Naive thymus-derived CD4-positive, alpha-beta T cell (primary cell): ENCODE measurements at regions not wholly inside any gene's neighbourhood (a gene's known extent, or its start where the extent isn't known, plus 50 kb on each side); places are given as distances from the start of the nearest gene placed in this dataset.
"Not testable (repeated sequence)": the region's sequence is repeated elsewhere in the genome, so short reads cannot be mapped to it uniquely, and the experiment has no call there.

ENCODE experiments used
- ATAC-seq: fragments of 150-1000 bp; cut with Tn5 transposase; 2 replicates; pipeline ENCODE4 v1.10.0; 2021; ENCODE audit warnings: mild to moderate bottlenecking, moderate library complexity
- CTCF ChIA-PET: fragments of 350-600 bp; sonication (Branson Sonifier 250); formaldehyde crosslinking; loops from one replicate; lab custom pipeline; 2021; ENCODE audit warnings: antibody characterized with exemption; lab: Charles Lee
- POLR2A ChIA-PET: fragments of 350-600 bp; sonication (Branson Sonifier 250); formaldehyde crosslinking; loops from one replicate; lab custom pipeline; 2021; ENCODE audit warnings: antibody characterized with exemption, inconsistent platforms; lab: Charles Lee
- DNase-seq, 9 donors: peaks; one replicate each; pipeline versions ENCODE4 v3.0.0 to v3.0.0-alpha.2; 2020 to 2022; ENCODE audit warnings: mixed read lengths in 1 of 9
- H3K27ac ChIP-seq: one replicate; pipeline ENCODE4 v1.7.0; 2013; ENCODE audit warnings: mild to moderate bottlenecking, low read depth, low read length, moderate library complexity
- H3K27me3 ChIP-seq, 2 donors: one replicate each; pipeline ENCODE4 v1.7.0; 2013; ENCODE audit warnings: low read length in 2 of 2, mild to moderate bottlenecking in 2 of 2, moderate library complexity in 2 of 2; ENCODE audit not compliant: control insufficient read depth in 2 of 2, insufficient read depth in 2 of 2
- H3K36me3 ChIP-seq, 3 experiments: 1 replicate in 2 of 3; 2 replicates in 1 of 3; pipeline ENCODE4 v1.7.0; 2013; ENCODE audit warnings: low read length in 3 of 3, mild to moderate bottlenecking in 3 of 3, moderate library complexity in 1 of 3; ENCODE audit not compliant: insufficient read depth in 3 of 3, control insufficient read depth in 2 of 3
- H3K4me1 ChIP-seq, 2 donors: one replicate each; pipeline ENCODE4 v1.7.0; 2013; ENCODE audit warnings: low read length in 2 of 2, mild to moderate bottlenecking in 2 of 2, moderate library complexity in 1 of 2; ENCODE audit not compliant: control insufficient read depth in 2 of 2, insufficient read depth in 2 of 2
- H3K4me3 ChIP-seq: 2 replicates; pipeline ENCODE4 v1.7.0; 2013; ENCODE audit warnings: mild to moderate bottlenecking, low read length
- H3K9me3 ChIP-seq, 3 experiments: 1 replicate in 2 of 3; 2 replicates in 1 of 3; pipeline ENCODE4 v1.7.0; 2013; ENCODE audit warnings: low read length in 3 of 3; ENCODE audit not compliant: control insufficient read depth in 2 of 3
- H3K27ac Mint-ChIP-seq, 9 donors: one replicate each; pipeline ENCODE4 v1.8.0; 2020 to 2022; ENCODE audit warnings: mixed read lengths in 9 of 9, mild to moderate bottlenecking in 8 of 9, moderate library complexity in 5 of 9, inconsistent platforms in 2 of 9
- H3K27me3 Mint-ChIP-seq, 5 donors: one replicate each; pipeline ENCODE4 v1.8.0; 2021 to 2022; ENCODE audit warnings: mixed read lengths in 5 of 5, mild to moderate bottlenecking in 1 of 5
- H3K36me3 Mint-ChIP-seq, 5 donors: one replicate each; pipeline ENCODE4 v1.8.0; 2020 to 2022; ENCODE audit warnings: mixed read lengths in 5 of 5, mild to moderate bottlenecking in 3 of 5, inconsistent platforms in 1 of 5
- H3K4me1 Mint-ChIP-seq, 7 donors: one replicate each; pipeline ENCODE4 v1.8.0; 2020 to 2022; ENCODE audit warnings: mixed read lengths in 7 of 7, mild to moderate bottlenecking in 3 of 7, inconsistent platforms in 1 of 7
- H3K4me3 Mint-ChIP-seq, 10 donors: one replicate each; pipeline ENCODE4 v1.8.0; 2020 to 2022; ENCODE audit warnings: mild to moderate bottlenecking in 10 of 10, mixed read lengths in 10 of 10, moderate library complexity in 6 of 10, inconsistent platforms in 2 of 10
- H3K9me3 Mint-ChIP-seq, 11 donors: one replicate each; pipeline ENCODE4 v1.8.0; 2020 to 2022; ENCODE audit warnings: mixed read lengths in 11 of 11, mild to moderate bottlenecking in 4 of 11, inconsistent platforms in 1 of 11, moderate library complexity in 1 of 11
- intact Hi-C, 2 donors: fragments of 100-400 bp; cut with micrococcal nuclease; formaldehyde crosslinking; loops; one replicate each; pipeline ENCODE4 v1.15.1; 2023

DNA sequence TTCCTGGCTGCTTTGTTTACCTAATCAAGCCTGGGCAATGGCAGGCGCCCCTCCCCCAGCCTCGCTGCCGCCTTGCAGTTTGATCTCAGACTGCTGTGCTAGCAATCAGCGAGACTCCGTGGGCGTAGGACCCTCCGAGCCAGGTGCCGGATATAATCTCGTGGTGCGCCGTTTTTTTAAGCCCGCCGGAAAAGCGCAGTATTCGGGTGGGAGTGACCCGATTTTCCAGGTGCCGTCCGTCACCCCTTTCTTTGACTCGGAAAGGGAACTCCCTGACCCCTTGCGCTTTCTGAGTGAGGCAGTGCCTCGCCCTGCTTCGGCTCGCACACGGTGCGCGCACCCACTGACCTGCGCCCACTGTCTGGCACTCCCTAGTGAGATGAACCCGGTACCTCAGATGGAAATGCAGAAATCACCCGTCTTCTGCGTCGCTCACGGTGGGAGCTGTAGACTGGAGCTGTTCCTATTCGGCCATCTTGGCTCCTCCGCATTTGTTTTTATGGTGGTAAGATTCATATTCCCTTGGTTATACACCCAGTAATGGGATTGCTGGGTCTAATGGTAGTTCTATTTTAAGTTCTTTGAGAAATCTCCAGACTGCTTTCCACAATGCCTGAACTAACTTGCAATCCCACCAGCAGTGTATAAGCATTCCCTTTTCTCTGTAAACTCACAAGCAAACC, 652.1 kb upstream of the LRFN5 start:
- H3K27me3 Mint-ChIP-seq, intact Hi-C loops: not testable (repeated sequence)

GRCh38 chr14:40944521-40944920, 662.2 kb upstream of the LRFN5 start:
- intact Hi-C loops, result no loop called here
- Mint-ChIP-seq H3K27me3 (no peaks in the 10 kb centered on the region), H3K4me3 (no peak overlapping the region), H3K4me1 (no peaks in the 10 kb centered on the region), H3K27ac (no peak overlapping the region), H3K36me3 (no peaks in the 10 kb centered on the region), H3K9me3 (peaks cover 0 to 11% (median 2%) of the 10 kb centered on the region in 11 donors)
- no peak overlapping the region for H3K4me3 ChIP-seq
- H3K9me3 ChIP-seq, result no peaks in the 10 kb centered on the region
- ChIA-PET CTCF (no interaction called here), POLR2A (no interaction called here)
- no peaks in the 10 kb centered on the region for H3K36me3 ChIP-seq
- H3K27me3 ChIP-seq, result no peaks in the 10 kb centered on the region
- ATAC-seq, result no peak
- no peak overlapping the region for H3K27ac ChIP-seq
- no peaks in the 10 kb centered on the region for H3K4me1 ChIP-seq
- DNase-seq, result no peak

More for the DNA sequence above, 652.1 kb upstream of the LRFN5 start:
- H3K27me3 ChIP-seq, H3K9me3 ChIP-seq, DNase-seq, H3K36me3 ChIP-seq, POLR2A ChIA-PET, ATAC-seq, H3K4me1 Mint-ChIP-seq, H3K4me1 ChIP-seq, H3K36me3 Mint-ChIP-seq, H3K27ac Mint-ChIP-seq, H3K4me3 ChIP-seq, CTCF ChIA-PET, H3K27ac ChIP-seq: not testable (repeated sequence)
- peaks cover 0 to 27% (median 8%) of the 10 kb centered on the region in 11 donors for H3K9me3 Mint-ChIP-seq
- peak overlapping the region in 2 of 10 donors; percentile 29 to 59 for H3K4me3 Mint-ChIP-seq

DNA sequence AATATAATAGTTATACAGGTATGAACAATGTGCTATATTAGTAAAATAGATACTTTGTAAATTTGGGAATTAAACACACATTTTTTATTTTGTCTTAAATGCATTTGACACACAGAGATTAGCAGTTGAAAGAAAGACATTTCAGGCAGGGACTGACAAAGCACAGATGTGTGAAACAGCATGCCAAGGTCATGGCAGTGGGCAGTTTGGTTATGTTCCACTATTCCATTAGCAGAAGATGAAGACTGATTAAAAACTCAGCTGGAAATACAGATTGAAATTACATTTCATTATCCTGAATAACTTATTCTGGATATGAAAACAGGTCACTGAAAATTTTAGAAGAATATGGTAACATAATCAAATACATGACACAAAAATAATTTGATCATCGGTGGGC, 669.8 kb upstream of the LRFN5 start:
- Mint-ChIP-seq H3K4me3 (no peak overlapping the region), H3K4me1 (no peaks in the 10 kb centered on the region), H3K36me3 (no peaks in the 10 kb centered on the region), H3K27ac (no peak overlapping the region), H3K27me3 (no peaks in the 10 kb centered on the region), H3K9me3 (peaks cover 0 to 7% (median 2%) of the 10 kb centered on the region in 11 donors)
- no peak overlapping the region for H3K4me3 ChIP-seq
- ChIA-PET POLR2A (no interaction called here), CTCF (no interaction called here)
- ATAC-seq, result no peak
- no peaks in the 10 kb centered on the region for H3K36me3 ChIP-seq
- H3K27me3 ChIP-seq, result no peaks in the 10 kb centered on the region
- no peak overlapping the region for H3K27ac ChIP-seq
- H3K4me1 ChIP-seq, result no peaks in the 10 kb centered on the region
- no peak for DNase-seq
- intact Hi-C loops, result no loop called here
- no peaks in the 10 kb centered on the region for H3K9me3 ChIP-seq

- Histone ChIP-seq H3K27ac (no peak overlapping the region), H3K36me3 (no peaks in the 10 kb centered on the region), H3K4me1 (no peaks in the 10 kb centered on the region), H3K27me3 (no peaks in the 10 kb centered on the region), H3K4me3 (no peak overlapping the region), H3K9me3 (no peaks in the 10 kb centered on the region)
- H3K27me3 Mint-ChIP-seq, result no peaks in the 10 kb centered on the region
- H3K27ac Mint-ChIP-seq, result no peak overlapping the region
- POLR2A ChIA-PET, result no interaction called here
- intact Hi-C loops, result no loop called here
- no peak overlapping the region for H3K4me3 Mint-ChIP-seq
- H3K4me1 Mint-ChIP-seq, result no peaks in the 10 kb centered on the region
- peaks cover 0 to 11% (median 0%) of the 10 kb centered on the region in 11 donors for H3K9me3 Mint-ChIP-seq
- CTCF ChIA-PET, result no interaction called here
- DNase-seq (no peak), ATAC-seq (no peak)
- H3K36me3 Mint-ChIP-seq, result no peaks in the 10 kb centered on the region
These were observed 686.3 kb upstream of the LRFN5 start for GRCh38 chr14:40920380-40920779.

DNA sequence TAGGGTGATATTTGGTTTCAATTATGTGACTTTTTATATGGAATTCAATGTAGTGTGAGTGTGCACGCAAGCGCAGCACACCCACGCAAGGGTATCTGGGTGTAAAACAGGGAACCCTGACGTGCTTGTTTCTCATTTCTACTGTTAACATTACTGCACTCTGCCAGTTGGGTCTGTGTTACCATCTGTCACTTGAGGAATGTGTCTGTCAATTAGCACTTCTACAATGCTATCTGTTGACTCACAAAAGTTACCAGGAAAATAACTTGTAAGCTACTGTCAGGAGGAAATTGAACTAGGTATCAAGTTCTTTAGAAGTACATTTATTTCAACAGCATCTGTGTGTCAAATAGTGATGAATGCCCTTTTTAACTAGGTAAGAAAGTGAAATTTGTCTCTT, 695.5 kb upstream of the LRFN5 start:
- DNase-seq (no peak), ATAC-seq (no peak)
- Histone ChIP-seq H3K4me3 (no peak overlapping the region), H3K27ac (no peak overlapping the region), H3K36me3 (no peaks in the 10 kb centered on the region), H3K4me1 (no peaks in the 10 kb centered on the region), H3K9me3 (no peaks in the 10 kb centered on the region), H3K27me3 (no peaks in the 10 kb centered on the region)
- H3K27me3 Mint-ChIP-seq, result no peaks in the 10 kb centered on the region
- no peaks in the 10 kb centered on the region for H3K36me3 Mint-ChIP-seq
- CTCF ChIA-PET, result no interaction called here
- H3K9me3 Mint-ChIP-seq, result peaks cover 0 to 6% (median 0%) of the 10 kb centered on the region in 11 donors
- intact Hi-C loops, result no loop called here
- POLR2A ChIA-PET, result no interaction called here
- H3K4me1 Mint-ChIP-seq, result no peaks in the 10 kb centered on the region
- H3K4me3 Mint-ChIP-seq, result no peak overlapping the region
- no peak overlapping the region for H3K27ac Mint-ChIP-seq

DNA sequence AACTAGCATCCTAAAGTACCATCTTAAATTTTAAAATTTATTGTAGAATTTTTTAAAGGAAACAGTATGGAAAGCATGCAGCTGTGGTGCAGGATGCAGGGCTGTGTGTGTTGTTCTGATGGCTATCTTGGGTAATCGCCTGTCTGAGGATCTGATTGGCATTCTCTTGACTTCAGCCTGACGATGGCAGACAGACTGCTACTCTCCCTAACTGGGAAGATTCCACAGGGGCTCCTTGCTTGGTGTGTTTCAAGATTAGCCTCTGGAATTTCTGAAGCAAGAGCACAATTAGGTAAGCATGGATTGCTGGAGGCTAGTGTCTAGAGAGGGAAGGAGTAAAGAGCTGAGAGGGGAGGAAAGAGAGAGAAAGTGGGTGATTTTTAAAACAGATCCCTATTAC, 696.8 kb upstream of the LRFN5 start:
- intact Hi-C loops, result no loop called here
- no peaks in the 10 kb centered on the region for H3K27me3 Mint-ChIP-seq
- ChIA-PET POLR2A (no interaction called here), CTCF (no interaction called here)
- Histone ChIP-seq H3K27me3 (no peaks in the 10 kb centered on the region), H3K9me3 (no peaks in the 10 kb centered on the region), H3K27ac (no peak overlapping the region), H3K36me3 (no peaks in the 10 kb centered on the region), H3K4me3 (no peak overlapping the region), H3K4me1 (no peaks in the 10 kb centered on the region)
- no peaks in the 10 kb centered on the region for H3K36me3 Mint-ChIP-seq
- H3K27ac Mint-ChIP-seq, result no peak overlapping the region
- no peak for DNase-seq
- H3K4me1 Mint-ChIP-seq, result no peaks in the 10 kb centered on the region
- H3K9me3 Mint-ChIP-seq, result peaks cover 0 to 6% (median 0%) of the 10 kb centered on the region in 11 donors
- H3K4me3 Mint-ChIP-seq, result no peak overlapping the region
- ATAC-seq, result no peak

GRCh38 chr14:40903709-40904108, 703.0 kb upstream of the LRFN5 start:
- Mint-ChIP-seq H3K4me1 (no peaks in the 10 kb centered on the region), H3K36me3 (no peaks in the 10 kb centered on the region), H3K9me3 (peaks cover 0 to 12% (median 4%) of the 10 kb centered on the region in 11 donors), H3K27me3 (no peaks in the 10 kb centered on the region), H3K4me3 (no peak overlapping the region), H3K27ac (no peak overlapping the region)
- ChIA-PET CTCF (no interaction called here), POLR2A (no interaction called here)
- ATAC-seq (no peak), DNase-seq (no peak)
- Histone ChIP-seq H3K27me3 (no peaks in the 10 kb centered on the region), H3K9me3 (no peaks in the 10 kb centered on the region), H3K4me1 (no peaks in the 10 kb centered on the region), H3K4me3 (no peak overlapping the region), H3K27ac (no peak overlapping the region), H3K36me3 (no peaks in the 10 kb centered on the region)
- intact Hi-C loops, result no loop called here
